Left forelimb (tissue), 1 donor: ENCODE measurements at regions not wholly inside any gene's neighbourhood (a gene's known extent, or its start where the extent isn't known, plus 50 kb on each side); places are given as distances from the start of the nearest gene placed in this dataset.
A peak's percentile ranks its signal among the peaks of the same experiment; 100 is the strongest.

Experiments
- DNase-seq: peaks from one replicate; pipeline ENCODE4 v3.0.0-alpha.2; 2018; ENCODE audit warnings: low spot score

- no peak for DNase-seq
Measured at GRCh38 chr6:91786474-91787184, 1199.8 kb upstream of the MAP3K7 start.

GRCh38 chr6:91782802-91783201, 1195.9 kb upstream of the MAP3K7 start:
- no peak for DNase-seq

- peak; percentile 69 for DNase-seq
Measured at GRCh38 chr6:91781946-91782345, 1195.1 kb upstream of the MAP3K7 start.

GRCh38 chr6:91780270-91780669, 1193.4 kb upstream of the MAP3K7 start:
- no peak for DNase-seq

GRCh38 chr6:91761621-91762020, 1174.7 kb upstream of the MAP3K7 start:
- no peak for DNase-seq

GRCh38 chr6:91754691-91755090, 1167.8 kb upstream of the MAP3K7 start:
- DNase-seq = no peak

GRCh38 chr6:91751526-91751925, 1164.7 kb upstream of the MAP3K7 start:
- no peak for DNase-seq

- DNase-seq = no peak
Measured at GRCh38 chr6:91744566-91744965, 1157.7 kb upstream of the MAP3K7 start.

GRCh38 chr6:91743756-91744155, 1156.9 kb upstream of the MAP3K7 start:
- DNase-seq = no peak

GRCh38 chr6:91731939-91732338, 1145.1 kb upstream of the MAP3K7 start:
- DNase-seq = no peak

GRCh38 chr6:91730710-91731109, 1143.8 kb upstream of the MAP3K7 start:
- no peak for DNase-seq

GRCh38 chr6:91720324-91720723, 1133.5 kb upstream of the MAP3K7 start:
- no peak for DNase-seq

GRCh38 chr6:91719414-91719813, 1132.5 kb upstream of the MAP3K7 start:
- no peak for DNase-seq

- no peak for DNase-seq
Measured at GRCh38 chr6:91718198-91718597, 1131.3 kb upstream of the MAP3K7 start.

- DNase-seq = no peak
Measured at GRCh38 chr6:91717094-91717493, 1130.2 kb upstream of the MAP3K7 start.

GRCh38 chr6:91716361-91716760, 1129.5 kb upstream of the MAP3K7 start:
- DNase-seq = no peak

GRCh38 chr6:91715171-91715805, 1128.4 kb upstream of the MAP3K7 start:
- no peak for DNase-seq

- no peak for DNase-seq
Measured at GRCh38 chr6:91713911-91714310, 1127.0 kb upstream of the MAP3K7 start.

- no peak for DNase-seq
Measured at GRCh38 chr6:91711518-91711917, 1124.6 kb upstream of the MAP3K7 start.

GRCh38 chr6:91710342-91710741, 1123.5 kb upstream of the MAP3K7 start:
- DNase-seq = no peak

GRCh38 chr6:91708534-91708933, 1121.7 kb upstream of the MAP3K7 start:
- DNase-seq = no peak

GRCh38 chr6:91705646-91706045, 1118.8 kb upstream of the MAP3K7 start:
- no peak for DNase-seq

- DNase-seq = no peak
Measured at GRCh38 chr6:91704531-91704930, 1117.7 kb upstream of the MAP3K7 start.
